Epithelial cell of esophagus (primary cell): ENCODE measurements at regions not wholly inside any gene's neighbourhood (a gene's known extent, or its start where the extent isn't known, plus 50 kb on each side); places are given as distances from the start of the nearest gene placed in this dataset.

Experiments used
- DNase-seq: peaks from one replicate; pipeline ENCODE4 v3.0.0; 2010; ENCODE audit warnings: low read depth
- H3K4me3 ChIP-seq: 2 replicates; pipeline ENCODE4 v1.5.1; 2011; ENCODE audit warnings: mild to moderate bottlenecking, low read length, control low read depth
- CTCF ChIP-seq: IDR thresholded peaks from 2 replicates; pipeline ENCODE4 v1.5.1; 2011; ENCODE audit warnings: low read depth, mild to moderate bottlenecking, low read length, control low read depth, inconsistent platforms; ENCODE audit not compliant: insufficient read depth; ENCODE audit errors: missing control alignments

- TF ChIP-seq CTCF = no peak
- no peak overlapping the region for H3K4me3 ChIP-seq
- peak; percentile 22 for DNase-seq
Measured at GRCh38 chr14:98242903-98243302, 1029.1 kb downstream of the BCL11B start.

GRCh38 chr14:98243332-98243731, 1028.7 kb downstream of the BCL11B start:
- no peak for DNase-seq
- no peak overlapping the region for H3K4me3 ChIP-seq
- no peak for TF ChIP-seq CTCF

- TF ChIP-seq CTCF = no peak
- no peak overlapping the region for H3K4me3 ChIP-seq
- DNase-seq = peak; percentile 76
Measured at GRCh38 chr14:98244162-98244948, 1027.6 kb downstream of the BCL11B start.

- no peak overlapping the region for H3K4me3 ChIP-seq
- DNase-seq = no peak
- no peak for TF ChIP-seq CTCF
Measured at GRCh38 chr14:98244966-98245569, 1026.9 kb downstream of the BCL11B start.

GRCh38 chr14:98249057-98249456, 1022.9 kb downstream of the BCL11B start:
- no peak for DNase-seq
- no peak overlapping the region for H3K4me3 ChIP-seq
- no peak for TF ChIP-seq CTCF

- no peak overlapping the region for H3K4me3 ChIP-seq
- TF ChIP-seq CTCF = no peak
- no peak for DNase-seq
Measured at GRCh38 chr14:98249476-98249875, 1022.5 kb downstream of the BCL11B start.
